IMR-90 (cell line): ENCODE measurements at regions not wholly inside any gene's neighbourhood (a gene's known extent, or its start where the extent isn't known, plus 50 kb on each side); places are given as distances from the start of the nearest gene placed in this dataset.

Experiments
- ATAC-seq: fragments of 200-7000 bp; cut with Tn5 transposase; 2 replicates; pipeline ENCODE4 v1.9.1; 2020; ENCODE audit warnings: low read depth, mild to moderate bottlenecking, moderate library complexity
- BruUV-seq: library from RNA; stranded (reverse); fragments of 400-500 nt; replicated peaks from 2 replicates; lab custom pipeline; 2021; lab: Mats Ljungman, UMichigan
- CTCF ChIA-PET: fragments of 300-600 bp; formaldehyde crosslinking; extraction: SDS; loops from one replicate; lab custom pipeline; 2021; ENCODE audit warnings: antibody characterized with exemption; lab: Yijun Ruan, JAX
- POLR2A ChIA-PET: fragments of 300-600 bp; sonication (Branson Sonifier 250); formaldehyde crosslinking; loops from one replicate; lab custom pipeline; 2022; ENCODE audit warnings: antibody characterized with exemption; ENCODE audit not compliant: unreplicated experiment; lab: Charles Lee
- DNase-seq: peaks from one replicate; pipeline ENCODE4 v3.0.0; 2013
- H2AFZ ChIP-seq: replicated peaks from 2 replicates; pipeline ENCODE3; 2013; ENCODE audit warnings: low read length, mild to moderate bottlenecking; ENCODE audit not compliant: poor library complexity
- H2AK5ac ChIP-seq: 2 replicates; pipeline ENCODE4 v1.6.1; 2013; ENCODE audit warnings: low read depth, low read length, inconsistent platforms
- H2AK9ac ChIP-seq: replicated peaks from 2 replicates; pipeline ENCODE3; 2013; ENCODE audit warnings: mild to moderate bottlenecking, low read depth, low read length, moderate library complexity; ENCODE audit not compliant: poor library complexity
- H2BK120ac ChIP-seq: 2 replicates; pipeline ENCODE4 v1.6.1; 2013; ENCODE audit warnings: low read depth, low read length, inconsistent platforms
- H2BK15ac ChIP-seq: 3 replicates; pipeline ENCODE4 v1.6.1; 2013; ENCODE audit warnings: low read depth, low read length, inconsistent platforms
- H2BK20ac ChIP-seq: 2 replicates; pipeline ENCODE4 v1.6.1; 2013; ENCODE audit warnings: low read depth, mild to moderate bottlenecking, inconsistent platforms, low read length, moderate library complexity
- H2BK5ac ChIP-seq: 2 replicates; pipeline ENCODE4 v1.6.1; 2013; ENCODE audit warnings: mild to moderate bottlenecking, low read depth, low read length, inconsistent platforms; ENCODE audit not compliant: poor library complexity, severe bottlenecking
- H3K14ac ChIP-seq: replicated peaks from 2 replicates; pipeline ENCODE4 v1.6.1; 2013; ENCODE audit warnings: low read depth, low read length, inconsistent platforms
- H3K18ac ChIP-seq: 2 replicates; pipeline ENCODE4 v1.6.1; 2013; ENCODE audit warnings: low read depth, low read length, control low read depth
- H3K23ac ChIP-seq: 2 replicates; pipeline ENCODE4 v1.6.1; 2013; ENCODE audit warnings: low read depth, low read length, inconsistent platforms
- H3K27ac ChIP-seq: 2 replicates; pipeline ENCODE4 v1.5.1; 2013; ENCODE audit warnings: mild to moderate bottlenecking, control low read depth, low read length; ENCODE audit not compliant: insufficient read depth
- H3K27me3 ChIP-seq: 2 replicates; pipeline ENCODE4 v1.6.1; 2013; ENCODE audit warnings: low read length; ENCODE audit not compliant: control insufficient read depth, insufficient read depth
- H3K36me3 ChIP-seq: 2 replicates; pipeline ENCODE4 v1.6.1; 2013; ENCODE audit warnings: low read length, mixed read lengths; ENCODE audit not compliant: control insufficient read depth, insufficient read depth
- H3K4ac ChIP-seq: 2 replicates; pipeline ENCODE4 v1.6.1; 2013; ENCODE audit warnings: low read depth, low read length, inconsistent platforms
- H3K4me1 ChIP-seq: 2 replicates; pipeline ENCODE4 v1.6.1; 2013; ENCODE audit warnings: low read length, mixed read lengths; ENCODE audit not compliant: control insufficient read depth, insufficient read depth
- H3K4me2 ChIP-seq: 2 replicates; pipeline ENCODE4 v1.6.1; 2013; ENCODE audit warnings: low read depth, mild to moderate bottlenecking, control low read depth, low read length, moderate library complexity
- H3K4me3 ChIP-seq: 2 replicates; pipeline ENCODE4 v1.5.1; 2013; ENCODE audit warnings: low read depth, mild to moderate bottlenecking, control low read depth, low read length, moderate library complexity; ENCODE audit not compliant: insufficient read depth
- H3K56ac ChIP-seq: 2 replicates; pipeline ENCODE4 v1.6.1; 2013; ENCODE audit warnings: low read length, inconsistent platforms; ENCODE audit not compliant: insufficient read depth; ENCODE audit errors: extremely low read depth
- H3K79me1 ChIP-seq, 2 experiments: 2 replicates each; pipeline ENCODE4 v1.6.1; 2013; ENCODE audit warnings: low read length in 2 of 2, inconsistent platforms in 1 of 2, low read depth in 1 of 2
- H3K9ac ChIP-seq: 2 replicates; pipeline ENCODE4 v1.6.1; 2013; ENCODE audit warnings: low read depth, low read length, control low read depth
- H3K9me1 ChIP-seq: 2 replicates; pipeline ENCODE4 v1.6.1; 2013; ENCODE audit warnings: low read length, inconsistent platforms; ENCODE audit not compliant: insufficient read depth
- H3K9me3 ChIP-seq: 2 replicates; pipeline ENCODE4 v1.6.1; 2013; ENCODE audit warnings: low read length; ENCODE audit not compliant: control insufficient read depth, insufficient read depth
- H4K20me1 ChIP-seq: 2 replicates; pipeline ENCODE4 v1.6.1; 2013; ENCODE audit warnings: low read length, inconsistent platforms; ENCODE audit not compliant: insufficient read depth
- H4K5ac ChIP-seq: 2 replicates; pipeline ENCODE4 v1.6.1; 2013; ENCODE audit warnings: mild to moderate bottlenecking, low read depth, low read length, control low read depth
- H4K8ac ChIP-seq, 2 experiments: 2 replicates each; pipeline ENCODE4 v1.6.1; 2013; ENCODE audit warnings: low read depth in 2 of 2, low read length in 2 of 2, control low read depth in 1 of 2, inconsistent platforms in 1 of 2
- H4K91ac ChIP-seq: 2 replicates; pipeline ENCODE4 v1.6.1; 2013; ENCODE audit warnings: low read depth, low read length, inconsistent platforms; ENCODE audit not compliant: insufficient read depth
- BHLHE40 ChIP-seq: fragments of 150-350 bp; IDR thresholded peaks from 2 replicates; pipeline ENCODE4 v1.6.1; 2016; ENCODE audit warnings: mild to moderate bottlenecking, low read depth, low read length
- CEBPB ChIP-seq: IDR thresholded peaks from 2 replicates; pipeline ENCODE4 v1.6.1; 2012; ENCODE audit warnings: low read depth, low read length, improper control_type of control experiment
- CHD1 ChIP-seq: IDR thresholded peaks from 2 replicates; pipeline ENCODE4 v1.6.1; 2012; ENCODE audit warnings: low read depth, low read length, improper control_type of control experiment
- FOS ChIP-seq: fragments of 150-350 bp; IDR thresholded peaks from 2 replicates; pipeline ENCODE4 v1.6.1; 2016; ENCODE audit warnings: low read depth, low read length
- MAZ ChIP-seq: IDR thresholded peaks from 2 replicates; pipeline ENCODE4 v1.6.1; 2012; ENCODE audit warnings: low read depth, mild to moderate bottlenecking, low read length, improper control_type of control experiment, moderate library complexity, borderline replicate concordance
- MXI1 ChIP-seq: IDR thresholded peaks from 2 replicates; pipeline ENCODE4 v1.6.1; 2012; ENCODE audit warnings: low read depth, mild to moderate bottlenecking, low read length, moderate library complexity, borderline replicate concordance
- NFE2L2 ChIP-seq: fragments of 150-350 bp; IDR thresholded peaks from 2 replicates; pipeline ENCODE4 v1.6.1; 2016; ENCODE audit warnings: low read depth, mild to moderate bottlenecking, low read length
- POLR2A ChIP-seq: IDR thresholded peaks from 2 replicates; pipeline ENCODE4 v1.6.1; 2012; ENCODE audit warnings: mild to moderate bottlenecking, low read depth, low read length
- RAD21 ChIP-seq: IDR thresholded peaks from 2 replicates; pipeline ENCODE4 v1.6.1; 2012; ENCODE audit warnings: low read length, improper control_type of control experiment
- RCOR1 ChIP-seq: IDR thresholded peaks from 2 replicates; pipeline ENCODE4 v1.6.1; 2012; ENCODE audit warnings: mild to moderate bottlenecking, low read length, improper control_type of control experiment; ENCODE audit not compliant: insufficient replicate concordance
- RFX5 ChIP-seq: IDR thresholded peaks from 2 replicates; pipeline ENCODE4 v1.8.0; 2012; ENCODE audit warnings: low read depth, mild to moderate bottlenecking, low read length, moderate library complexity
- WGBS, 2 experiments: methylation state at CpG; one replicate each; pipeline versions ENCODE4 v1.1.5 to v1.1.7; 2013; ENCODE audit warnings: missing lambda C conversion rate in 2 of 2; ENCODE audit not compliant: insufficient read length in 1 of 2; ENCODE audit errors: extremely low coverage in 2 of 2; 5-methylcytosine and 5-hydroxymethylcytosine counted together
- dilution Hi-C: fragments of 300-500 bp; cut with HindIII; formaldehyde crosslinking; loops from one replicate; pipeline ENCODE4 v1.14.3; 2018; ENCODE audit warnings: low sequenced_read_pairs; ENCODE audit not compliant: unreplicated experiment
- in situ Hi-C: fragments of 300-500 bp; cut with MboI; formaldehyde crosslinking; loops from 3 replicates; pipeline ENCODE4 v1.14.3; 2019; ENCODE audit warnings: low sequenced_read_pairs, inconsistent platforms, mixed read lengths
- intact Hi-C: fragments of 100-400 bp; cut with micrococcal nuclease; formaldehyde crosslinking; loops from 2 replicates; pipeline ENCODE4 v1.10.0; 2022

DNA sequence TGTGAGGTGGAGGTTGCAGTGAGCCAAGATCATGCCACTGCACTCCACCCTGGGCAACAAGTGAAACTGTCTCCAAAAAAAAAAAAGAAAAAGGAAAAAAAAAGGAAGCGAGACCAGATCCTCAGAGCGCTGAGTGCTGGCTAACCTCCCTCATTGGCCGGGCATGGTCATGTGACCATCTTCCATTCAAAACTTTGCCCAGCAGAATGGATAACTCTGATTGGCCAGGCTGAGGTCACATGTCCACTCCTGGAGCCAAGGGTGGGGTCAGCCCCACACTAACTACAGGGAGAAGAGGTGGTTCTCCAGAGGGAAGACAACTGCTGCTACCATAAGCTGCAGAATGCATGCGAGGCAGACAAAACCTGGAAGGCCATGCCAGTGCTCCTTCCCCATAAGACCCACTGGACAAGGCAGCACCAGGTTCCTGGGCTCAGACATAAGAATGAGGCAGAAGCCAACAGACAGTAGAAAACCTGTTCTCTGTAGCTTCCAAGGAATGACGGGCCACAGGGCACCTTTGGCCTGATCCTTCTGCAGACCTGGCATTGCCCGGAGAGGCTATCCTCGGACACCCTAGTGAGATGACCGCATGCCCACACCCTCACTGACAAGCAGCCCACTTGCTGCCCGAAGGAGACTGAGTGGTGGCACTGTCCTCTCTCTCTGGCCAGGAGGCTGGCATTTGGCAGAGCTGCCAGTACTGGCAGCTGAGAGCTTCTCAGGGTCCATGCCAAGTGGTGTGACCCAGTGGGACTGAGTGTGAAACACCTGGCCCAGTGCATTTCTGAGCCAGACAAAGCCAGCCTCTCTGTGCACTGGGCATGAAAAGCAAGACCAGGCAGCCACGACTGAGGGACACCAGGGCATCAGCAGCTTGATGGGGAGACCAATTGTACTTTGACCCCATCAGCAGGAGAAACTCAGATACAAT is 311.9 kb upstream of the SULF2 start (continued):
- TF ChIP-seq CHD1: no peak

DNA sequence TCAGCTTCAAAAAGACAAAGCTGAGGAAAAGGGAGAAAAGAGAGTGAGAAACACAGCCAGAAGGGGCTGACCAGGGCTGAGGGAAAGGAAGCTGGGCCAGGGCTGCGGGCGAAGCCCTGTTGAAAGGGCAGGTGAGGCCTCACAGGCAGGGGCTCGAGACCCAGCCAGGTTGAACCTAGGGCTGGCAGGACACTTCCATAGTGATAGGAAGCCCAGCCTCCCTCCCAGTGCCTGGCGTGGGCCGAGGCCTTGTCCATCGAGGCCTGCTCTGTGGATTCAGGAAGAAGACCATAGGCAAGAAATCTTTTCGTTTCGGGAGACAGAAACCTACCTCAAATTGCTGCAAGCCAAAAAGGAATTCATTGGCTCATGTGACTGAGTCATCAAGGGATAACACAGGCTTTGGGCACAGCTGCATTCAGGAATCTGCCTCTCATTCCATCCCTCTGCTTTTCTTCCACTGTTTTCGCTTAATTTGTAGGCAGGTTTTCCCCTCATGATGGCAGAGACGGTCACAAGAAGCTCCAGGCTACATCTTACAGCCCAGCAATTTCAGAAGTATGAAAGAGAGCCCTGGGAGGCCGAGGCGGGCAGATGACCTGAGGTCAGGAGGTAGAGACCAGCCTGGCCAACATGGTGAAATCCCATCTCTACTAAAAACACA is 311.1 kb upstream of the SULF2 start:
- DNase-seq: no peak
- ChIA-PET POLR2A (no interaction called here), CTCF (no interaction called here)
- intact Hi-C loops (no loop called here), dilution Hi-C loops (no loop called here), in situ Hi-C loops (no loop called here)
- H3K4me3 ChIP-seq: no peak overlapping the region
- no peaks in the 10 kb centered on the region for H3K79me1 ChIP-seq
- no peak overlapping the region for H2BK20ac ChIP-seq
- H2BK5ac ChIP-seq: no peak overlapping the region
- no peaks in the 10 kb centered on the region for H4K20me1 ChIP-seq
- H3K27ac ChIP-seq: no peak overlapping the region
- no peak overlapping the region for H2BK15ac ChIP-seq
- no peak overlapping the region for H2AK9ac ChIP-seq
- no peak overlapping the region for H4K91ac ChIP-seq
- BruUV-seq: no TSS peak
- peaks cover 4% of the 10 kb centered on the region for H3K9me3 ChIP-seq
- WGBS, 2 experiments: no CpG with 5 or more reads among the region's 12 CpGs
- H3K14ac ChIP-seq: no peak overlapping the region
- H3K9me1 ChIP-seq: no peaks in the 10 kb centered on the region
- H2AFZ ChIP-seq: no peak overlapping the region
- TF ChIP-seq MAZ (no peak), POLR2A (no peak), MXI1 (no peak), RAD21 (no peak), NFE2L2 (no peak), CEBPB (no peak), CHD1 (no peak), FOS (no peak), RFX5 (no peak), BHLHE40 (no peak), RCOR1 (no peak)
- H3K27me3 ChIP-seq: no peaks in the 10 kb centered on the region; the same call in 1 of the 2 replicates
- H3K4me2 ChIP-seq: no peak overlapping the region
- H3K56ac ChIP-seq: no peak overlapping the region
- H3K4me1 ChIP-seq: no peaks in the 10 kb centered on the region
- no peak for ATAC-seq
- H3K23ac ChIP-seq: no peak overlapping the region
- H3K4ac ChIP-seq: no peak overlapping the region
- H2AK5ac ChIP-seq: no peak overlapping the region
- no peak overlapping the region for H4K5ac ChIP-seq
- H3K9ac ChIP-seq: no peak overlapping the region
- H3K36me3 ChIP-seq: no peaks in the 10 kb centered on the region
- no peak overlapping the region for H2BK120ac ChIP-seq
- H3K18ac ChIP-seq: no peak overlapping the region
- no peak overlapping the region for H4K8ac ChIP-seq
